ENCODE measurements at regions not wholly inside any gene's neighbourhood (a gene's known extent, or its start where the extent isn't known, plus 50 kb on each side); places are given as distances from the start of the nearest gene placed in this dataset.

- H2BK5ac ChIP-seq (ENCODE audit: insufficient read length, low read length) = no peak overlapping the region
- no peak for DNase-seq
- H4K8ac ChIP-seq (replicated peaks; ENCODE audit: insufficient read length, low read depth, low read length) = no peak overlapping the region
- no peak overlapping the region for H2BK12ac ChIP-seq (ENCODE audit: insufficient read length, low read depth, low read length)
- no peak overlapping the region for H3K27ac Mint-ChIP-seq
- no peak overlapping the region for H2BK120ac ChIP-seq (ENCODE audit: low read depth, low read length, poor library complexity, severe bottlenecking)
- H4K5ac ChIP-seq (ENCODE audit: insufficient read length, low read depth, low read length) = no peak overlapping the region
- no peaks in the 10 kb centered on the region for H3K4me1 ChIP-seq (ENCODE audit: insufficient read depth, low read length)
- H4K91ac ChIP-seq (ENCODE audit: insufficient read length, low read depth, low read length) = no peak overlapping the region
- WGBS (ENCODE audit: extremely low coverage, insufficient read length, low lambda C conversion rate) = no CpG with 5 or more reads among the region's 20 CpGs
- no peak overlapping the region for H3K27ac ChIP-seq (ENCODE audit: insufficient read length, low read depth, low read length)
- H3K36me3 Mint-ChIP-seq (ENCODE audit: insufficient read depth in 1 of 3, low read depth in 3 of 3) = peaks cover 20 to 28% (median 22%) of the 10 kb centered on the region in 3 experiments; a peak in 6 of 7 replicates
- H3K23me2 ChIP-seq (ENCODE audit: insufficient read length, low read depth, low read length, poor library complexity, severe bottlenecking) = no peaks in the 10 kb centered on the region
- no peaks in the 10 kb centered on the region for H3K27me3 ChIP-seq (ENCODE audit: insufficient read depth, low read length)
- no peak overlapping the region; a peak in 1 of 5 replicates for H3K4me3 Mint-ChIP-seq
- peaks cover 3% of the 10 kb centered on the region for H3K27me3 Mint-ChIP-seq (ENCODE audit: low read depth)
- no peak overlapping the region for H2AK5ac ChIP-seq (ENCODE audit: insufficient read length, low read length)
- H3K4me1 Mint-ChIP-seq = no peaks in the 10 kb centered on the region
- H3K79me1 ChIP-seq (ENCODE audit: insufficient read depth, low read depth, low read length, poor library complexity, severe bottlenecking) = no peaks in the 10 kb centered on the region
- H3K4me2 ChIP-seq (ENCODE audit: insufficient read depth, insufficient read length, low read length) = no peak overlapping the region
- no peak overlapping the region for H3K56ac ChIP-seq (ENCODE audit: insufficient read length, low read depth, low read length)
- H3K4ac ChIP-seq (ENCODE audit: low read depth, low read length) = no peak overlapping the region
- TF ChIP-seq, protein P1, sequence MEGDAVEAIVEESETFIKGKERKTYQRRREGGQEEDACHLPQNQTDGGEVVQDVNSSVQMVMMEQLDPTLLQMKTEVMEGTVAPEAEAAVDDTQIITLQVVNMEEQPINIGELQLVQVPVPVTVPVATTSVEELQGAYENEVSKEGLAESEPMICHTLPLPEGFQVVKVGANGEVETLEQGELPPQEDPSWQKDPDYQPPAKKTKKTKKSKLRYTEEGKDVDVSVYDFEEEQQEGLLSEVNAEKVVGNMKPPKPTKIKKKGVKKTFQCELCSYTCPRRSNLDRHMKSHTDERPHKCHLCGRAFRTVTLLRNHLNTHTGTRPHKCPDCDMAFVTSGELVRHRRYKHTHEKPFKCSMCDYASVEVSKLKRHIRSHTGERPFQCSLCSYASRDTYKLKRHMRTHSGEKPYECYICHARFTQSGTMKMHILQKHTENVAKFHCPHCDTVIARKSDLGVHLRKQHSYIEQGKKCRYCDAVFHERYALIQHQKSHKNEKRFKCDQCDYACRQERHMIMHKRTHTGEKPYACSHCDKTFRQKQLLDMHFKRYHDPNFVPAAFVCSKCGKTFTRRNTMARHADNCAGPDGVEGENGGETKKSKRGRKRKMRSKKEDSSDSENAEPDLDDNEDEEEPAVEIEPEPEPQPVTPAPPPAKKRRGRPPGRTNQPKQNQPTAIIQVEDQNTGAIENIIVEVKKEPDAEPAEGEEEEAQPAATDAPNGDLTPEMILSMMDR (conservative IDR thresholded peaks at IDR 0.05) = no peak
- H3K18ac ChIP-seq (ENCODE audit: insufficient read length, low read depth, low read length) = no peak overlapping the region
- H3K14ac ChIP-seq (ENCODE audit: insufficient read depth, low read length) = no peak overlapping the region
- H4K20me1 ChIP-seq (ENCODE audit: control insufficient read depth, insufficient read depth, insufficient read length) = no peaks in the 10 kb centered on the region
- peaks cover 85% of the 10 kb centered on the region for H3K9me3 ChIP-seq (ENCODE audit: control insufficient read depth, low read depth, low read length)
- H2BK15ac ChIP-seq (ENCODE audit: low read depth, low read length) = no peak overlapping the region
- H3K9ac ChIP-seq (ENCODE audit: extremely low read depth, insufficient read length, low read length) = no peak overlapping the region
- no peak overlapping the region for H2AFZ ChIP-seq (ENCODE audit: low read length)
- no peak overlapping the region for H2BK20ac ChIP-seq (ENCODE audit: low read depth, low read length, poor library complexity, severe bottlenecking)
- H3T11ph ChIP-seq (ENCODE audit: low read length) = no peak overlapping the region
- peaks cover 90 to 97% of the 10 kb centered on the region in 2 experiments for H3K9me3 Mint-ChIP-seq
- no peaks in the 10 kb centered on the region for H3K79me2 ChIP-seq (ENCODE audit: insufficient read depth, low read length)
- H3K23ac ChIP-seq (ENCODE audit: insufficient read length, low read depth, low read length) = no peak overlapping the region
Observed at GRCh38 chr7:56537477-56537876, 421.3 kb upstream of the NUPR2 start.

Data from H9 (cell line).